ENCODE measurements at regions not wholly inside any gene's neighbourhood (a gene's known extent, or its start where the extent isn't known, plus 50 kb on each side); places are given as distances from the start of the nearest gene placed in this dataset.
A peak's percentile ranks its signal among the peaks of the same experiment; 100 is the strongest.

- ChIA-PET CTCF (interaction anchor here (0.7 to 1.4 kb wide), 5 partner anchors 18 to 198 kb away, joined by 3 read pairs; no protein-coding TSS in a partner anchor), POLR2A (no interaction called here)
- no peak for DNase-seq
- Histone ChIP-seq H3K27me3 (ENCODE audit: insufficient read depth) (peaks cover 8% of the 10 kb centered on the region; the same call in 1 of the 2 replicates), H4K20me1 (ENCODE audit: insufficient read depth) (no peaks in the 10 kb centered on the region), H3K27ac (ENCODE audit: low read depth in 2 of 2, low read length in 1 of 2) (peak overlapping the region; percentile 39 to 41; a peak in 2 of 4 replicates), H3K36me3 (replicated peaks in 1 of 2; ENCODE audit: control insufficient read depth in 1 of 2, insufficient read depth in 2 of 2, low read length in 1 of 2) (no peaks in the 10 kb centered on the region), H3F3A (replicated peaks; ENCODE audit: insufficient read depth) (no peaks in the 10 kb centered on the region), H3K9me2 (no peaks in the 10 kb centered on the region), H3K9ac (no peak overlapping the region), H2AFZ (ENCODE audit: low read depth) (no peak overlapping the region), H3K4me2 (no peak overlapping the region), H3K4me3 (ENCODE audit: low read depth in 2 of 2, low read length in 1 of 2) (no peak overlapping the region), H3K9me3 (no peaks in the 10 kb centered on the region), H3K79me2 (ENCODE audit: insufficient read depth) (no peaks in the 10 kb centered on the region), H3K4me1 (ENCODE audit: control insufficient read depth in 1 of 2, insufficient read depth in 2 of 2, low read depth in 1 of 2, low read length in 1 of 2) (peaks cover 0 to 27% of the 10 kb centered on the region in 2 experiments; a peak in 1 of 4 replicates)
- WGBS (ENCODE audit: low lambda C conversion rate) = 27% methylated on average over 3 of the region's 8 CpGs
- TF ChIP-seq SMC3 (IDR thresholded peaks at IDR 0.05; ENCODE audit: low read depth, low read length) (no peak), USF2 (IDR thresholded peaks at IDR 0.05; ENCODE audit: borderline replicate concordance, low read depth, low read length) (no peak), JUND (IDR thresholded peaks at IDR 0.05) (no peak), RFX5 (IDR thresholded peaks at IDR 0.05; ENCODE audit: low read length) (no peak), RXRA (IDR thresholded peaks at IDR 0.05; ENCODE audit: borderline replicate concordance, low read depth) (no peak), MXI1 (IDR thresholded peaks at IDR 0.05; ENCODE audit: low read depth, low read length) (no peak), TAF1 (IDR thresholded peaks at IDR 0.05; ENCODE audit: borderline replicate concordance, low read depth, low read length) (no peak), EZH2phosphoT487 (IDR thresholded peaks at IDR 0.05; ENCODE audit: borderline replicate concordance, low read depth) (no peak), RAD21 (IDR thresholded peaks at IDR 0.05; ENCODE audit: low read length) (peak; percentile 33; the same call in 1 of the 2 replicates), NFIC (IDR thresholded peaks at IDR 0.05; ENCODE audit: borderline replicate concordance) (0 out of 2 replicates have a peak, but pooled peaks have one; percentile 8), EP300 (IDR thresholded peaks at IDR 0.05; ENCODE audit: borderline replicate concordance in 1 of 2, low read depth in 1 of 2, low read length in 1 of 2) (no peak), ELF1 (IDR thresholded peaks at IDR 0.05) (no peak), NRF1 (IDR thresholded peaks at IDR 0.05; ENCODE audit: low read depth, low read length) (no peak), IRF3 (IDR thresholded peaks at IDR 0.05; ENCODE audit: low read depth, low read length) (no peak), TEAD4 (IDR thresholded peaks at IDR 0.05; ENCODE audit: borderline replicate concordance, insufficient read depth) (no peak), RCOR1 (IDR thresholded peaks at IDR 0.05; ENCODE audit: low read length) (no peak), YY1 (IDR thresholded peaks at IDR 0.05; ENCODE audit: low read depth) (no peak), FOSL2 (IDR thresholded peaks at IDR 0.05; ENCODE audit: borderline replicate concordance, low read depth) (no peak)
Observed at GRCh38 chrX:40263014-40263560, 165.3 kb upstream of the BCOR start.

Measured in SK-N-SH (cell line).